ENCODE measurements at regions not wholly inside any gene's neighbourhood (a gene's known extent, or its start where the extent isn't known, plus 50 kb on each side); places are given as distances from the start of the nearest gene placed in this dataset.

DNA sequence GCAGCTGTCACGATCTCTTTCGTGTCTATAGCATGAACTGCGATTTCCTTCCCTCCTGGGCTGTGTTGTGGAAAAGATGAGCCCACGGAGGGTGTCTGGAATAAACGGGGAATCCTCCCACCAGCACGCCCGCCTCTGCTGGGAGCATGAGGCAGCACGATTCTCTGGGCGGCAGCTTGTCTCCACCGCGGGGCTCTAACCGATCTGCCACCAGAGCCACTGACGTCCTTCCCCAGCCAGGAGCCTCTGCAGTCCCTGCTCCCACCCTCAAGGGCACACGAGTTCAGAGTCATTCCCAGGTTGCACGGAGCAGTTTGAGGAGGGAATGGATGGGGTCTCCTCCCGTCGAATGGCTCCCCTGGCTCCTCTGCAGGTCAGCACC, 197.6 kb downstream of the DLL1 start:
- ChIA-PET CTCF (no interaction called here), POLR2A (no interaction called here)
- DNase-seq (ENCODE audit: low read depth, low spot score) = no peak
- Histone ChIP-seq H3K27ac (ENCODE audit: low read depth, low read length) (no peak overlapping the region), H3K9me3 (ENCODE audit: control insufficient read depth, insufficient read depth, low read length) (peaks cover 93% of the 10 kb centered on the region), H3K4me3 (ENCODE audit: low read depth, low read length) (no peak overlapping the region), H3K27me3 (ENCODE audit: control insufficient read depth, insufficient read depth, low read length) (no peaks in the 10 kb centered on the region)
- TF ChIP-seq, protein P1, sequence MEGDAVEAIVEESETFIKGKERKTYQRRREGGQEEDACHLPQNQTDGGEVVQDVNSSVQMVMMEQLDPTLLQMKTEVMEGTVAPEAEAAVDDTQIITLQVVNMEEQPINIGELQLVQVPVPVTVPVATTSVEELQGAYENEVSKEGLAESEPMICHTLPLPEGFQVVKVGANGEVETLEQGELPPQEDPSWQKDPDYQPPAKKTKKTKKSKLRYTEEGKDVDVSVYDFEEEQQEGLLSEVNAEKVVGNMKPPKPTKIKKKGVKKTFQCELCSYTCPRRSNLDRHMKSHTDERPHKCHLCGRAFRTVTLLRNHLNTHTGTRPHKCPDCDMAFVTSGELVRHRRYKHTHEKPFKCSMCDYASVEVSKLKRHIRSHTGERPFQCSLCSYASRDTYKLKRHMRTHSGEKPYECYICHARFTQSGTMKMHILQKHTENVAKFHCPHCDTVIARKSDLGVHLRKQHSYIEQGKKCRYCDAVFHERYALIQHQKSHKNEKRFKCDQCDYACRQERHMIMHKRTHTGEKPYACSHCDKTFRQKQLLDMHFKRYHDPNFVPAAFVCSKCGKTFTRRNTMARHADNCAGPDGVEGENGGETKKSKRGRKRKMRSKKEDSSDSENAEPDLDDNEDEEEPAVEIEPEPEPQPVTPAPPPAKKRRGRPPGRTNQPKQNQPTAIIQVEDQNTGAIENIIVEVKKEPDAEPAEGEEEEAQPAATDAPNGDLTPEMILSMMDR (IDR thresholded peaks at IDR 0.05; ENCODE audit: low read depth, low read length) = no peak

DNA sequence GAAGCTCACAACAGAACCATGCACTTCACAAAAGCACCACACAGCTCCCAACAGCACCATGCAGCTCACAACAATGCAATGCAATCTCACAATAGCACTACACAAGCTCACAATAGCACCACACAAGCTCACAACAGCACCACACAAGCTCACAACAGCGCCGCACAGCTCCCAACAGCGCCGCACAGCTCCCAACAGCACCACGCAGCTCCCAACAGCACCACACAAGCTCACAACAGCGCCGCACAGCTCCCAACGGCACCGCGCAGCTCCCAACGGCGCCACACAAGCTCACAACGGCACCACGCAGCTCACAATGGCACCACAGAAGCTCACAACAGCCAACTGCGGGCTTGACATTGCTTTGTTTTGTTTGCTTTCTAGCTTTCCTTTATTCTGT, 198.1 kb downstream of the DLL1 start:
- peaks cover 93% of the 10 kb centered on the region for H3K9me3 ChIP-seq (ENCODE audit: control insufficient read depth, insufficient read depth, low read length)
- DNase-seq (ENCODE audit: low read depth, low spot score) = no peak
- H3K4me3 ChIP-seq (ENCODE audit: low read depth, low read length) = no peak overlapping the region
- no peak overlapping the region for H3K27ac ChIP-seq (ENCODE audit: low read depth, low read length)
- CTCF ChIA-PET = no interaction called here
- POLR2A ChIA-PET = no interaction called here
- no peaks in the 10 kb centered on the region for H3K27me3 ChIP-seq (ENCODE audit: control insufficient read depth, insufficient read depth, low read length)
- TF ChIP-seq, protein P1 (IDR thresholded peaks at IDR 0.05; ENCODE audit: low read depth, low read length) = no peak

DNA sequence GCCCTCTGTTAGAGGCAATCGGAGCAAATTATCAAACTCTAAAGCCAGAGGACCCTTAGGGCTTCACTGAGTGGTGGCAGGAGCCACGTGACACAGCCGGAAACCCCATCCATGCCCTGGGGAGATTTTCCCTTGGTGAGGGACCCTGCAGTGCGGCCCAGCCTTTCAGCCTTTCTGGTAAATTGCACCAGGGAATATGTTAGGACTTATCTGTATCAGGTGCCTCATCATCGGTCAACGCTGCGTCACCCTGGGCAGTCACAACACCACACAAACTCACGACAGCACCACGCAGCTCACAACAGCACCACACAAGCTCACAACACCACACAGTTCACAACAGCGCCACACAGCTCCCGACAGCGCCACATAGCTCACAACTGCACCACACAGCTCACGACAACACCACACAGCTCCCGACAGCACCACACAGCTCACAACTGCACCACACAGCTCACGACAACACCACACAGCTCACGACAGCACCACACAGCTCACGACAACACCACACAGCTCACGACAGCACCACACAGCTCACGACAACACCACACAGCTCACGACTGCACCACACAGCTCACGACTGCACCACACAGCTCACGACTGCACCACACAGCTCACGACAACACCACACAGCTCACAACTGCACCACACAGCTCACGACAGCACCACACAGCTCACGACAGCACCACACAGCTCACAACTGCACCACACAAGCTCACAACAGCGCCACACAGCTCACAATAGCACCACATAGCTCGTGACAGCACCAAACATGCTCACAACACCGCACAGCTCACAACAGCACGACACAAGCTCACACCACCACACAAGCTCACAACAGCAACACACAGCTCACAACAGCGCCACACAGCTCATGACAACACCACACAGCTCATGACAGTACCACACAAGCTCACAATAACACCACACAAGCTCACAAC, 199.0 kb downstream of the DLL1 start:
- Histone ChIP-seq H3K4me3 (ENCODE audit: low read depth, low read length) (no peak overlapping the region), H3K27ac (ENCODE audit: low read depth, low read length) (no peak overlapping the region), H3K27me3 (ENCODE audit: control insufficient read depth, insufficient read depth, low read length) (no peaks in the 10 kb centered on the region), H3K9me3 (ENCODE audit: control insufficient read depth, insufficient read depth, low read length) (peaks cover 93% of the 10 kb centered on the region)
- ChIA-PET POLR2A (no interaction called here), CTCF (no interaction called here)
- TF ChIP-seq, protein P1 (IDR thresholded peaks at IDR 0.05; ENCODE audit: low read depth, low read length) = no peak
- DNase-seq (ENCODE audit: low read depth, low spot score) = no peak

DNA sequence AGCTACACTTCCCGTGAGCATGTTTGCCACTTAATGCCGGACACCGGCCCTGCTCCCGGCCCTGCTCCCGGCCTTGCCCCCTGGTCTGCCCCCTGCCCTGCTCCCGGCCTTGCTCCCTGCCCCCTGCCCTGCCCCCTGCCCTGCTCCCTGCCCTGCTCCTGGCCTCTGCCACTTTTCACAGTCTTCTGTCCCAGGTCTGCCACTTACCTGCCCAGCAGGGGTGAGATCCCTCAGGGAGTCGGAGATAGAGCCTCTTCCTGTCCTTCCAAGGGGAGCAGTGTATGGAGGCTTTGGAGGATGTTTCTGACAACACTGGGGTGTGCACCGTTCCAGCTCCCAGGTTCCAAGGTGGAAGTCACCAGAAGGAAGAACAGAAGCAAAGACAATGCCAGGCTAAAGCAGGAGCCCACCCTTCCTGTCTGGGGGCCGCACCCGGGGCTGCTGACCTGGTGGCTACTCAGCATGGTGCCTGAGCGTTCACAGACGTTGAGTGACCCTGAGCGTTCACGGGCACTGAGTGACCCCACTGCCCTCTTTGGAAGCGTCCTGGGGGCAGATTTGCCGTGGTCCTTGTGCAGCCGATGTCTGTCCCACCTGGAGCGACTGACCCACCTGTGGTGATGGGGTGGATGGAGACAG, 199.8 kb downstream of the DLL1 start:
- peaks cover 91% of the 10 kb centered on the region for H3K9me3 ChIP-seq (ENCODE audit: control insufficient read depth, insufficient read depth, low read length)
- H3K27me3 ChIP-seq (ENCODE audit: control insufficient read depth, insufficient read depth, low read length) = no peaks in the 10 kb centered on the region
- no peak overlapping the region for H3K27ac ChIP-seq (ENCODE audit: low read depth, low read length)
- TF ChIP-seq, protein P1 (IDR thresholded peaks at IDR 0.05; ENCODE audit: low read depth, low read length) = no peak
- ChIA-PET POLR2A (no interaction called here), CTCF (no interaction called here)
- no peak for DNase-seq (ENCODE audit: low read depth, low spot score)
- no peak overlapping the region for H3K4me3 ChIP-seq (ENCODE audit: low read depth, low read length)

DNA sequence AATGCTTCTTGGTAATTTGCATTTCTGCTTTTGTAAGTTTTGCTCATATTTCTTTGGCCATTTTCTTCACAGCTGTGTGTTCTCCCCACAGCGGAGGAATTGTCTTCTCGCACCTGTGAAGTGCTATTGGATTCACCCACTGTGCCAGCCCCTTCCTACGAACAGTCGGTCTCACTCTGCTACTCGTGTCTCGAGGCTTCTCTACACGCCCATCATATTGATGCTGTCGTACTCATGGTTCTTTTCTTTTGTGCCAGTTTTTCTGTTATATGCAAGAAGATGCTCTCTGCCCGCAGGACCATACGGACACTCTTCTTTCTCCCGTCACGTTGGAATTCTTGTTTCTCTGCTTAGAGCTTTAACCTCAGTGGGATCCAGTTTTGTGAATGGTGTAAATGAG, 200.3 kb downstream of the DLL1 start:
- DNase-seq (ENCODE audit: low read depth, low spot score) = no peak
- H3K4me3 ChIP-seq (ENCODE audit: low read depth, low read length) = no peak overlapping the region
- TF ChIP-seq, protein P1 (IDR thresholded peaks at IDR 0.05; ENCODE audit: low read depth, low read length) = no peak
- H3K27me3 ChIP-seq (ENCODE audit: control insufficient read depth, insufficient read depth, low read length) = no peaks in the 10 kb centered on the region
- ChIA-PET POLR2A (no interaction called here), CTCF (no interaction called here)
- H3K27ac ChIP-seq (ENCODE audit: low read depth, low read length) = no peak overlapping the region
- H3K9me3 ChIP-seq (ENCODE audit: control insufficient read depth, insufficient read depth, low read length) = peaks cover 90% of the 10 kb centered on the region
